Stimulated activated effector memory CD8-positive, alpha-beta T cell treated with anti-CD3 and anti-CD28 coated beads, Interleukin-12 subunit alpha, Interleukin-12 subunit beta, amount 100 ng/mL, for 72 hours (primary cell): ENCODE measurements at regions not wholly inside any gene's neighbourhood (a gene's known extent, or its start where the extent isn't known, plus 50 kb on each side); places are given as distances from the start of the nearest gene placed in this dataset.
"Not testable (repeated sequence)": the region's sequence is repeated elsewhere in the genome, so short reads cannot be mapped to it uniquely, and the experiment has no call there.

Experiments
- ATAC-seq: fragments of 150-1000 bp; cut with Tn5 transposase; 2 replicates; pipeline ENCODE4 v1.10.0; 2021
- DNase-seq, 2 donors: peaks; one replicate each; pipeline ENCODE4 v3.0.0; 2021 to 2022; ENCODE audit warnings: low spot score in 2 of 2
- H3K27ac Mint-ChIP-seq: one replicate; pipeline ENCODE4 v1.8.0; 2022; ENCODE audit warnings: mild to moderate bottlenecking, mixed read lengths
- H3K36me3 Mint-ChIP-seq: one replicate; pipeline ENCODE4 v1.8.0; 2022; ENCODE audit warnings: mild to moderate bottlenecking, mixed read lengths
- H3K4me1 Mint-ChIP-seq: one replicate; pipeline ENCODE4 v1.8.0; 2022; ENCODE audit warnings: mixed read lengths
- H3K4me3 Mint-ChIP-seq: one replicate; pipeline ENCODE4 v1.8.0; 2022; ENCODE audit warnings: mild to moderate bottlenecking, mixed read lengths
- H3K9me3 Mint-ChIP-seq: one replicate; pipeline ENCODE4 v1.8.0; 2022; ENCODE audit warnings: mixed read lengths

- no peaks in the 10 kb centered on the region for H3K36me3 Mint-ChIP-seq
- no peak overlapping the region for H3K27ac Mint-ChIP-seq
- peaks cover 3% of the 10 kb centered on the region for H3K9me3 Mint-ChIP-seq
- DNase-seq, result no peak
- ATAC-seq, result no peak
- H3K4me1 Mint-ChIP-seq, result no peaks in the 10 kb centered on the region
- H3K4me3 Mint-ChIP-seq, result no peak overlapping the region
Observed at GRCh38 chr13:106090001-106090400, 445.5 kb downstream of the EFNB2 start.

- Mint-ChIP-seq H3K4me1 (no peaks in the 10 kb centered on the region), H3K4me3 (no peak overlapping the region), H3K36me3 (peaks cover under 1% of the 10 kb centered on the region), H3K9me3 (peaks cover 3% of the 10 kb centered on the region), H3K27ac (no peak overlapping the region)
- no peak for ATAC-seq
- DNase-seq, result no peak
Observed at GRCh38 chr13:106089261-106089980, 446.0 kb downstream of the EFNB2 start.

GRCh38 chr13:106088085-106088484, 447.4 kb downstream of the EFNB2 start:
- ATAC-seq (no peak), DNase-seq (no peak)
- H3K27ac Mint-ChIP-seq, result no peak overlapping the region
- no peak overlapping the region for H3K4me3 Mint-ChIP-seq
- no peaks in the 10 kb centered on the region for H3K4me1 Mint-ChIP-seq
- H3K9me3 Mint-ChIP-seq, result peaks cover 3% of the 10 kb centered on the region
- H3K36me3 Mint-ChIP-seq, result peaks cover 4% of the 10 kb centered on the region

- Mint-ChIP-seq H3K4me1 (no peaks in the 10 kb centered on the region), H3K9me3 (no peaks in the 10 kb centered on the region), H3K36me3 (peaks cover 4% of the 10 kb centered on the region), H3K4me3 (no peak overlapping the region), H3K27ac (no peak overlapping the region)
- DNase-seq (no peak), ATAC-seq (no peak)
Observed at GRCh38 chr13:106087201-106087600, 448.3 kb downstream of the EFNB2 start.

- H3K9me3 Mint-ChIP-seq, result peaks cover 3% of the 10 kb centered on the region
- no peak for ATAC-seq
- H3K4me3 Mint-ChIP-seq, result no peak overlapping the region
- no peak overlapping the region for H3K27ac Mint-ChIP-seq
- H3K4me1 Mint-ChIP-seq, result no peaks in the 10 kb centered on the region
- no peak for DNase-seq
- peaks cover 4% of the 10 kb centered on the region for H3K36me3 Mint-ChIP-seq
Observed at GRCh38 chr13:106083620-106084350, 451.7 kb downstream of the EFNB2 start.

GRCh38 chr13:106081221-106081620, 454.2 kb downstream of the EFNB2 start:
- not testable (repeated sequence) for ATAC-seq, DNase-seq, H3K9me3 Mint-ChIP-seq, H3K4me1 Mint-ChIP-seq, H3K27ac Mint-ChIP-seq, H3K4me3 Mint-ChIP-seq, H3K36me3 Mint-ChIP-seq

GRCh38 chr13:106078191-106078590, 457.3 kb downstream of the EFNB2 start:
- Mint-ChIP-seq H3K9me3 (peaks cover 3% of the 10 kb centered on the region), H3K4me3 (no peak overlapping the region), H3K36me3 (no peaks in the 10 kb centered on the region), H3K4me1 (no peaks in the 10 kb centered on the region), H3K27ac (no peak overlapping the region)
- no peak for ATAC-seq
- no peak for DNase-seq

GRCh38 chr13:106077017-106077416, 458.4 kb downstream of the EFNB2 start:
- Mint-ChIP-seq H3K4me3 (no peak overlapping the region), H3K27ac (no peak overlapping the region), H3K9me3 (peaks cover 3% of the 10 kb centered on the region), H3K36me3 (no peaks in the 10 kb centered on the region), H3K4me1 (no peaks in the 10 kb centered on the region)
- DNase-seq (no peak), ATAC-seq (no peak)

GRCh38 chr13:106072014-106072413, 463.4 kb downstream of the EFNB2 start:
- no peaks in the 10 kb centered on the region for H3K36me3 Mint-ChIP-seq
- DNase-seq, result no peak
- H3K27ac Mint-ChIP-seq, result no peak overlapping the region
- H3K9me3 Mint-ChIP-seq, result no peaks in the 10 kb centered on the region
- no peak overlapping the region for H3K4me3 Mint-ChIP-seq
- no peak for ATAC-seq
- H3K4me1 Mint-ChIP-seq, result no peaks in the 10 kb centered on the region

- ATAC-seq (no peak), DNase-seq (no peak)
- Mint-ChIP-seq H3K9me3 (no peaks in the 10 kb centered on the region), H3K4me3 (no peak overlapping the region), H3K4me1 (no peaks in the 10 kb centered on the region), H3K27ac (no peak overlapping the region), H3K36me3 (no peaks in the 10 kb centered on the region)
Observed at GRCh38 chr13:106063591-106064313, 471.7 kb downstream of the EFNB2 start.

GRCh38 chr13:106061781-106062180, 473.7 kb downstream of the EFNB2 start:
- no peak for ATAC-seq
- Mint-ChIP-seq H3K4me1 (no peaks in the 10 kb centered on the region), H3K4me3 (no peak overlapping the region)

GRCh38 chr13:106056851-106057250, 478.6 kb downstream of the EFNB2 start:
- no peaks in the 10 kb centered on the region for H3K9me3 Mint-ChIP-seq
- ATAC-seq (no peak), DNase-seq (no peak)
- no peak overlapping the region for H3K4me3 Mint-ChIP-seq
- no peak overlapping the region for H3K27ac Mint-ChIP-seq
- H3K4me1 Mint-ChIP-seq, result no peaks in the 10 kb centered on the region
- H3K36me3 Mint-ChIP-seq, result no peaks in the 10 kb centered on the region

More at GRCh38 chr13:106061781-106062180, 473.7 kb downstream of the EFNB2 start:
- Mint-ChIP-seq H3K9me3 (no peaks in the 10 kb centered on the region), H3K36me3 (no peaks in the 10 kb centered on the region), H3K27ac (no peak overlapping the region)
- no peak for DNase-seq

- ATAC-seq, result no peak
- no peaks in the 10 kb centered on the region for H3K36me3 Mint-ChIP-seq
- H3K4me3 Mint-ChIP-seq, result no peak overlapping the region
- H3K4me1 Mint-ChIP-seq, result no peaks in the 10 kb centered on the region
- no peak for DNase-seq
- no peak overlapping the region for H3K27ac Mint-ChIP-seq
- no peaks in the 10 kb centered on the region for H3K9me3 Mint-ChIP-seq
Observed at GRCh38 chr13:106052200-106052767, 483.2 kb downstream of the EFNB2 start.

- ATAC-seq (no peak), DNase-seq (no peak)
- no peak overlapping the region for H3K27ac Mint-ChIP-seq
- H3K9me3 Mint-ChIP-seq, result no peaks in the 10 kb centered on the region
- H3K4me1 Mint-ChIP-seq, result no peaks in the 10 kb centered on the region
- no peak overlapping the region for H3K4me3 Mint-ChIP-seq
- no peaks in the 10 kb centered on the region for H3K36me3 Mint-ChIP-seq
Observed at GRCh38 chr13:106049171-106049570, 486.3 kb downstream of the EFNB2 start.

- no peak for ATAC-seq
- no peak overlapping the region for H3K27ac Mint-ChIP-seq
- H3K4me1 Mint-ChIP-seq, result no peaks in the 10 kb centered on the region
- H3K9me3 Mint-ChIP-seq, result no peaks in the 10 kb centered on the region
- DNase-seq, result no peak
- H3K36me3 Mint-ChIP-seq, result no peaks in the 10 kb centered on the region
- no peak overlapping the region for H3K4me3 Mint-ChIP-seq
Observed at GRCh38 chr13:106048386-106048785, 487.1 kb downstream of the EFNB2 start.
